Osteoblast (primary cell): ENCODE measurements at regions not wholly inside any gene's neighbourhood (a gene's known extent, or its start where the extent isn't known, plus 50 kb on each side); places are given as distances from the start of the nearest gene placed in this dataset.

Source experiments
- DNase-seq: peaks from one replicate; pipeline ENCODE4 v3.0.0; 2011; ENCODE audit warnings: low spot score, mixed read lengths; ENCODE audit not compliant: insufficient read length; ENCODE audit errors: missing footprints
- H2AFZ ChIP-seq: 2 replicates; pipeline ENCODE4 v1.6.0; 2011; ENCODE audit warnings: mild to moderate bottlenecking, low read length
- H3K27ac ChIP-seq: 2 replicates; pipeline ENCODE4 v1.5.1; 2011; ENCODE audit warnings: mild to moderate bottlenecking, low read depth, low read length, moderate library complexity
- H3K27me3 ChIP-seq: 2 replicates; pipeline ENCODE4 v1.6.0; 2012; ENCODE audit warnings: mild to moderate bottlenecking, control low read depth, inconsistent platforms, low read length, moderate library complexity; ENCODE audit not compliant: insufficient read depth
- H3K36me3 ChIP-seq: 2 replicates; pipeline ENCODE4 v1.5.1; 2011; ENCODE audit warnings: mild to moderate bottlenecking, low read length, control low read depth, moderate library complexity; ENCODE audit not compliant: insufficient read depth
- H3K4me1 ChIP-seq: 2 replicates; pipeline ENCODE4 v1.5.1; 2011; ENCODE audit warnings: mild to moderate bottlenecking, low read length, control low read depth, moderate library complexity; ENCODE audit not compliant: insufficient read depth
- H3K4me2 ChIP-seq: 2 replicates; pipeline ENCODE4 v1.6.0; 2011; ENCODE audit warnings: mild to moderate bottlenecking, low read length; ENCODE audit not compliant: insufficient read depth
- H3K4me3 ChIP-seq: fragments of 200-600 bp; sonication (generic); 3 replicates; pipeline ENCODE4 v1.5.1; 2012; ENCODE audit warnings: mild to moderate bottlenecking, low read length, inconsistent platforms; ENCODE audit not compliant: insufficient read depth
- H3K79me2 ChIP-seq: 2 replicates; pipeline ENCODE4 v1.6.0; 2012; ENCODE audit warnings: mild to moderate bottlenecking, low read length, control low read depth, inconsistent platforms; ENCODE audit not compliant: insufficient read depth
- H3K9me3 ChIP-seq: 2 replicates; pipeline ENCODE4 v1.5.1; 2011; ENCODE audit warnings: low read depth, low read length, control low read depth
- H4K20me1 ChIP-seq: 2 replicates; pipeline ENCODE4 v1.6.0; 2012; ENCODE audit warnings: mild to moderate bottlenecking, low read length, control low read depth; ENCODE audit not compliant: insufficient read depth
- TF ChIP-seq, protein P1 (sequence below): IDR thresholded peaks from 2 replicates; pipeline ENCODE4 v1.5.1; 2011; ENCODE audit warnings: mild to moderate bottlenecking, low read depth, low read length, moderate library complexity; ENCODE audit errors: extremely low read depth

DNA sequence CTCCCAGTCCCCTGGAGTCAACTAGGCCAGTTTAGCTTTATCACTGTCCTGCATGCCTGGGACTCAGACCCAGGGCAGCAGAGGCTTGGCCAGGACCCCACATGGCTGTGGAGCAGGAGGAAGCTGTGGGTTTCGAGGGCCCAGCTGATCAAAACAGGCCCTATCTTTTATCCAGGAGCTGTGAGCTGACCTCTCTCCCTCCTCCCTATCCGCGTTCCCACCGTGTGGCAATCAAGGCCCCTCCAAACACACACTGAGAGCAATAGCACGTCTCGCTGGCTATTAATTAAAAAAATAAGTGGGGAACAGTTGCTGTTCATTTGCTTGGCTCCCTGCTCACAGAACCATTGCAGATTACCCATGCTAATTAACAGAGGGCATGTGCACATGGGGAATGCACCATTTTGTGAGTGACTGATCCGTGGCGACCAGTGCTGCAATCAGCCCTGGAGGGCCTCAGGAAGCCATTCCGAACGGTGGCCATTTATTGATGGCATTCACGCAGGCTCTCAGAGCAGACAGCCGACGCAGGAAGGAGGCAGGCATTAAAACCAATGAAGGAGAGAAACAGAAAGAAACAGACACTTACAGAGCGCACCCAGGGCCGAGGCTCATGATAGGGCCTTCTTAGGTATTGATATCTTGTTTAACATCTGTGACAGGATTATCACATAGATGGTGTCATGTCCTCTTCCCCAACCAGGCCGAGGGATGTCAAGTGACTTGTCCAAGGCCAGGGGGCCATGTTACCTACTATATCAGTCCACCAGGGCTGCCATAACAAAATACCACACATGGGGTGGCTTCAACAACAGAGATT is 157.1 kb downstream of the KATNIP start:
- Histone ChIP-seq H2AFZ (no peak overlapping the region), H3K4me1 (peaks cover 7% of the 10 kb centered on the region), H4K20me1 (no peaks in the 10 kb centered on the region), H3K9me3 (no peaks in the 10 kb centered on the region), H3K4me3 (no peak overlapping the region), H3K27me3 (no peaks in the 10 kb centered on the region), H3K36me3 (peaks cover 7% of the 10 kb centered on the region), H3K27ac (no peak overlapping the region), H3K79me2 (no peaks in the 10 kb centered on the region), H3K4me2 (no peak overlapping the region)
- DNase-seq, result no peak
- TF ChIP-seq, protein P1, sequence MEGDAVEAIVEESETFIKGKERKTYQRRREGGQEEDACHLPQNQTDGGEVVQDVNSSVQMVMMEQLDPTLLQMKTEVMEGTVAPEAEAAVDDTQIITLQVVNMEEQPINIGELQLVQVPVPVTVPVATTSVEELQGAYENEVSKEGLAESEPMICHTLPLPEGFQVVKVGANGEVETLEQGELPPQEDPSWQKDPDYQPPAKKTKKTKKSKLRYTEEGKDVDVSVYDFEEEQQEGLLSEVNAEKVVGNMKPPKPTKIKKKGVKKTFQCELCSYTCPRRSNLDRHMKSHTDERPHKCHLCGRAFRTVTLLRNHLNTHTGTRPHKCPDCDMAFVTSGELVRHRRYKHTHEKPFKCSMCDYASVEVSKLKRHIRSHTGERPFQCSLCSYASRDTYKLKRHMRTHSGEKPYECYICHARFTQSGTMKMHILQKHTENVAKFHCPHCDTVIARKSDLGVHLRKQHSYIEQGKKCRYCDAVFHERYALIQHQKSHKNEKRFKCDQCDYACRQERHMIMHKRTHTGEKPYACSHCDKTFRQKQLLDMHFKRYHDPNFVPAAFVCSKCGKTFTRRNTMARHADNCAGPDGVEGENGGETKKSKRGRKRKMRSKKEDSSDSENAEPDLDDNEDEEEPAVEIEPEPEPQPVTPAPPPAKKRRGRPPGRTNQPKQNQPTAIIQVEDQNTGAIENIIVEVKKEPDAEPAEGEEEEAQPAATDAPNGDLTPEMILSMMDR, result no peak

DNA sequence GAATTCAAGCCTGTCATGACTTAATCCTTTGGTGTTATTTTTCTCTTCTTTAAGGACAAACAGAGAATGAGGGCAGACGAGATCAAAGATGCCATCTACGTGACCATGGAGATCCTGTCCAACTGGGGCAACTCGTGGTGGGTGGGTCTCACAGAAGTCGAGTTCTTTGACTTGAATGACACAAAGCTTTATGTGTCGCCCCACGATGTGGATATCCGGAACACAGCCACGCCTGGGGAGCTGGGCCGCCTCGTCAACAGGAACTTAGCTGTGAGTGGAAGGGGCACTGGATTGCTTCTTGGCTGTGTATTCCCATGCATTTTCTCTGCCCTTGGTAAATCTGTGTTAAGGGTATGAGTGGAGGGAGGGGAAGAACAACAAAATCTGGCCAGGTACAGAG is 158.7 kb downstream of the KATNIP start:
- DNase-seq, result no peak
- no peaks in the 10 kb centered on the region for H3K27me3 ChIP-seq
- no peak overlapping the region for H3K4me2 ChIP-seq
- TF ChIP-seq, protein P1, result no peak
- no peak overlapping the region for H3K4me3 ChIP-seq
- no peak overlapping the region for H3K27ac ChIP-seq
- no peaks in the 10 kb centered on the region for H3K79me2 ChIP-seq
- peaks cover 2% of the 10 kb centered on the region for H3K4me1 ChIP-seq
- no peaks in the 10 kb centered on the region for H4K20me1 ChIP-seq
- H3K36me3 ChIP-seq, result peaks cover 7% of the 10 kb centered on the region
- no peak overlapping the region for H2AFZ ChIP-seq
- no peaks in the 10 kb centered on the region for H3K9me3 ChIP-seq

DNA sequence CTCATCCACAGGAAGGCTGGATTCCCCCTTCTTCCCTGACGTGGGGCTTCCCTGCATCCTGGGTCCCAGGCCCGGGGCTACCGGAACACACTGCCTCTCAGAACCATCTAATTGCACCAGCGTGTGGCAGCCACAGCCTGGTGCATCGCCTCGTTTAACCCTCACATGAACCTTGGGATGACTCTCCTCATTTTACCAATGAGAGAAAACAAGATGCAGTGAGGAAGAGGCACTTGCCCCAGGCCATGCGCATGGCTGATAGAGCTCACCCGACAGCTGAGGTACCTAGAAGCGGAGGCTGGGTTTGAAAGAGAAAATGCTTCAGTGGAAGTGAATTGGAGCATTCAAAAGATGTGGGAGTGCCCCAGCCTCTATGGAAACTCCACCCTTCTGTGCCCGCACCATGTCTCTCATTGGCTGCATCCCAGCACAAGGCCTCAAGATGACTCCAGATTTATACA is 162.3 kb downstream of the KATNIP start:
- H3K27me3 ChIP-seq, result no peaks in the 10 kb centered on the region
- no peak for DNase-seq
- TF ChIP-seq, protein P1, result no peak
- no peak overlapping the region for H3K4me2 ChIP-seq
- no peaks in the 10 kb centered on the region for H3K9me3 ChIP-seq
- no peaks in the 10 kb centered on the region for H4K20me1 ChIP-seq
- H3K27ac ChIP-seq, result no peak overlapping the region
- H2AFZ ChIP-seq, result no peak overlapping the region
- peaks cover 3% of the 10 kb centered on the region for H3K36me3 ChIP-seq
- H3K4me3 ChIP-seq, result no peak overlapping the region
- no peaks in the 10 kb centered on the region for H3K4me1 ChIP-seq
- H3K79me2 ChIP-seq, result no peaks in the 10 kb centered on the region

DNA sequence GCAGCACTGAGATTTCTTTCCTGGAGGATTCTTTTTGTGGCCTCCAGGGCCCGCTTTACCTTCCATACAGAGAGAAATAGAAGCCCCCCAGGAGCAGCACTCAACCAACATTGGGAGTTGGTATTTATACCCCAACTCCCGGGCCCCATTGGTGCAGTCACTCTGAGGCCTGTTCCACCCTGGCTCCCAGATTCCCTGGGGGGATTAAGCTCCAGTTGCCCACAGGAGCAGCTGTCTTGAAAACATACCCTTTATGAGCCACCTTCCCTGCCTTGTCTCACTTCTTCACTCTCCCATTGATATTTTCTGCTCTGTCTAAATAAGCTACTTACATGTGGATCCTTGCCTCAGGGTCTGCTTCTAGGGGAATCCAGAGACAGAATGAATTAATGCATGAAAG is 167.8 kb downstream of the KATNIP start:
- Histone ChIP-seq H3K4me3 (no peak overlapping the region), H4K20me1 (no peaks in the 10 kb centered on the region)

More for the DNA sequence above, 167.8 kb downstream of the KATNIP start:
- Histone ChIP-seq H3K27ac (no peak overlapping the region), H3K79me2 (no peaks in the 10 kb centered on the region), H3K4me1 (peaks cover 4% of the 10 kb centered on the region), H2AFZ (no peak overlapping the region), H3K9me3 (no peaks in the 10 kb centered on the region), H3K27me3 (no peaks in the 10 kb centered on the region), H3K36me3 (no peaks in the 10 kb centered on the region), H3K4me2 (no peak overlapping the region)
- TF ChIP-seq, protein P1, result no peak
- DNase-seq, result no peak
